ENCODE measurements at regions not wholly inside any gene's neighbourhood (a gene's known extent, or its start where the extent isn't known, plus 50 kb on each side); places are given as distances from the start of the nearest gene placed in this dataset.

GRCh38 chrX:43317378-43317777, 338.7 kb upstream of the MAOA start:
- no peak for TF ChIP-seq CTCF (optimal IDR thresholded peaks at IDR 0.05 in 1 of 3, IDR thresholded peaks at IDR 0.05 in 1 of 3, conservative IDR thresholded peaks at IDR 0.05 in 1 of 3; ENCODE audit: extremely low read depth in 1 of 3, insufficient read depth in 2 of 3, low read length in 3 of 3)
- TF ChIP-seq EZH2 (IDR thresholded peaks at IDR 0.05; ENCODE audit: low read length) = no peak
